Hindlimb muscle (tissue), 1 donor: ENCODE measurements at regions not wholly inside any gene's neighbourhood (a gene's known extent, or its start where the extent isn't known, plus 50 kb on each side); places are given as distances from the start of the nearest gene placed in this dataset.
A peak's percentile ranks its signal among the peaks of the same experiment; 100 is the strongest.

Experiments
- DNase-seq: peaks from one replicate; pipeline ENCODE4 v3.0.0-alpha.2; 2013

GRCh38 chr3:162136136-162136535 is 639.5 kb downstream of the OTOL1 start:
- DNase-seq: no peak

GRCh38 chr3:162138509-162138908 is 641.9 kb downstream of the OTOL1 start:
- no peak for DNase-seq

GRCh38 chr3:162139841-162140240 is 643.2 kb downstream of the OTOL1 start:
- DNase-seq: no peak

GRCh38 chr3:162141272-162141791 is 644.7 kb downstream of the OTOL1 start:
- DNase-seq: peak; percentile 45

- no peak for DNase-seq
Observed at GRCh38 chr3:162142511-162142910, 645.9 kb downstream of the OTOL1 start.

- DNase-seq: no peak
Observed at GRCh38 chr3:162143180-162143579, 646.6 kb downstream of the OTOL1 start.

- DNase-seq: no peak
Observed at GRCh38 chr3:162147996-162148395, 651.4 kb downstream of the OTOL1 start.

- DNase-seq: no peak
Observed at GRCh38 chr3:162150790-162151189, 654.2 kb downstream of the OTOL1 start.

GRCh38 chr3:162152636-162153035 is 656.0 kb downstream of the OTOL1 start:
- DNase-seq: no peak

GRCh38 chr3:162161595-162161994 is 665.0 kb downstream of the OTOL1 start:
- DNase-seq: no peak

- no peak for DNase-seq
Observed at GRCh38 chr3:162165346-162165745, 668.7 kb downstream of the OTOL1 start.

- DNase-seq: no peak
Observed at GRCh38 chr3:162166543-162166942, 669.9 kb downstream of the OTOL1 start.

GRCh38 chr3:162168715-162169114 is 672.1 kb downstream of the OTOL1 start:
- DNase-seq: no peak

- DNase-seq: no peak
Observed at GRCh38 chr3:162170581-162170980, 674.0 kb downstream of the OTOL1 start.

GRCh38 chr3:162171970-162172369 is 675.4 kb downstream of the OTOL1 start:
- DNase-seq: no peak

- no peak for DNase-seq
Observed at GRCh38 chr3:162175145-162175544, 678.5 kb downstream of the OTOL1 start.

GRCh38 chr3:162175878-162176277 is 679.3 kb downstream of the OTOL1 start:
- no peak for DNase-seq

- DNase-seq: no peak
Observed at GRCh38 chr3:162183440-162183839, 686.8 kb downstream of the OTOL1 start.

GRCh38 chr3:162192340-162193029 is 695.9 kb downstream of the OTOL1 start:
- no peak for DNase-seq

- DNase-seq: no peak
Observed at GRCh38 chr3:162193148-162194095, 696.8 kb downstream of the OTOL1 start.

- DNase-seq: no peak
Observed at GRCh38 chr3:162195147-162195546, 698.5 kb downstream of the OTOL1 start.

- DNase-seq: no peak
Observed at GRCh38 chr3:162196964-162197363, 700.4 kb downstream of the OTOL1 start.

GRCh38 chr3:162200836-162201235 is 704.2 kb downstream of the OTOL1 start:
- DNase-seq: no peak

- DNase-seq: no peak
Observed at GRCh38 chr3:162206648-162207047, 710.0 kb downstream of the OTOL1 start.
